GM18951 (cell line): ENCODE measurements at regions not wholly inside any gene's neighbourhood (a gene's known extent, or its start where the extent isn't known, plus 50 kb on each side); places are given as distances from the start of the nearest gene placed in this dataset.

Experiments
- POLR2A ChIP-seq: IDR thresholded peaks from 4 replicates; pipeline ENCODE4 v1.6.1; 2011; ENCODE audit warnings: mild to moderate bottlenecking; ENCODE audit not compliant: insufficient read length, insufficient read depth; ENCODE audit errors: extremely low read depth
- in situ Hi-C: fragments of 300-500 bp; cut with MboI; formaldehyde crosslinking; loops from one replicate; pipeline ENCODE4 v1.12.0; 2022; ENCODE audit warnings: low sequenced_read_pairs, mixed read lengths, inconsistent platforms; ENCODE audit not compliant: unreplicated experiment

DNA sequence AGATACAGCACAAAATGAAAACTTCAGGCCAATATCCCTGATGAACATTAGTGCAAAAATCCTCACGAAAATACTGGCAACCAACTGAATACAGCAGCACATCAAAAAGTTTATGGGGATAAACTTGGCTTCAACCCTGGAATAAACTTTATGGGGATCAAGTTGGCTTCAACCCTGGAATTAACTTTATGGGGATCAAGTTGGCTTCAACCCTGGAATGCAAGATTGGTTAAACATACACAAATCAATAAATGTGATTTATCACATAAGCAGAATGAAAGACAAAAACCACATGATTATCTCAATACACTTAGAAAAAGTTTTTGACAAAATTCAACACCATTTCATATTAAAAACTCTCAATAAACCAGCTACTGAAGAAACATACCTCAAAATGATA, 213.7 kb upstream of the DMRTA1 start:
- TF ChIP-seq POLR2A: no peak
- in situ Hi-C loops: loop anchor here (10.0 kb wide), 1 partner anchor 418 kb away; no protein-coding TSS in a partner anchor

DNA sequence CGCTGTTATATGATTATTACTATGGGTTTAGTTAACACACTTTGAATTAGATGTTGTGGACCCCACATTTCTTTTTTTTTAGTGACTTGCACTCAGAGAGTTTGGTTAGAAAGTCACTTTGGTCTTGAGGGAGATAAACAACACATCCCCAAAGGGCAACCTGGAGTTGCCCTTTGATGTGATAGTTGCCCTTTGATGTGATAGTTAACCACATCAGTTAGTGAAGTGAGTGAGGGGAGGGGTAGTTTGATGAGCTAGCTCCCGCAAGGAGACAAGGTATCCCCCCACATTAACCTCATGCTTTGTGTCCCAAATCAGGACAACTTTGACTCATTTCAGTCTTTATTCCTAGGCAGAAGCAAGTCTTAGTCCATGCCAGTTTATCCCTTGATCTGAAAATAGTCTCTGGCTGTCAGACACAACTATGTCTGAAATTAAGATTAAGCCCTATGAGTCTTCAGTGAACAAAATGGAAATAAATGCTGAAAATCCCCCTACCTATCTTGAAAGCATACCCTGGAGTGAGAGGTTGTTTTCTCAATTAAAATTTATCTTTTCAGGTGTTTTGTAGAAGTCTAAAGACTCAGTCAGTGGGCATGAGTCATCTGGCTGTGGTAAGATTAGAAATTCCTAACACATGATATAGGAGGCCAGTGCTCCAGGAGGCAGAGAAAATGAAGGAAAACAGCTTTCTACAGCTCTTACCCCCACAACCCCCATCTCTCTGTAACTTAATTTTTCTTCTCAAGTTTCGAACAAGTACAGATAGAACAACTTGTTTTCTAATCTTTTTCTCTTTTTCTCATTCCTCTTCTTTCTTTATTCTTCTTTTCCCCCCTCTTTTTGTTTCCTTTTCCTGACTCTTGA, 208.9 kb upstream of the DMRTA1 start:
- TF ChIP-seq POLR2A: no peak
- in situ Hi-C loops: loop anchor here (10.0 kb wide), 1 partner anchor 423 kb away; no protein-coding TSS in a partner anchor

DNA sequence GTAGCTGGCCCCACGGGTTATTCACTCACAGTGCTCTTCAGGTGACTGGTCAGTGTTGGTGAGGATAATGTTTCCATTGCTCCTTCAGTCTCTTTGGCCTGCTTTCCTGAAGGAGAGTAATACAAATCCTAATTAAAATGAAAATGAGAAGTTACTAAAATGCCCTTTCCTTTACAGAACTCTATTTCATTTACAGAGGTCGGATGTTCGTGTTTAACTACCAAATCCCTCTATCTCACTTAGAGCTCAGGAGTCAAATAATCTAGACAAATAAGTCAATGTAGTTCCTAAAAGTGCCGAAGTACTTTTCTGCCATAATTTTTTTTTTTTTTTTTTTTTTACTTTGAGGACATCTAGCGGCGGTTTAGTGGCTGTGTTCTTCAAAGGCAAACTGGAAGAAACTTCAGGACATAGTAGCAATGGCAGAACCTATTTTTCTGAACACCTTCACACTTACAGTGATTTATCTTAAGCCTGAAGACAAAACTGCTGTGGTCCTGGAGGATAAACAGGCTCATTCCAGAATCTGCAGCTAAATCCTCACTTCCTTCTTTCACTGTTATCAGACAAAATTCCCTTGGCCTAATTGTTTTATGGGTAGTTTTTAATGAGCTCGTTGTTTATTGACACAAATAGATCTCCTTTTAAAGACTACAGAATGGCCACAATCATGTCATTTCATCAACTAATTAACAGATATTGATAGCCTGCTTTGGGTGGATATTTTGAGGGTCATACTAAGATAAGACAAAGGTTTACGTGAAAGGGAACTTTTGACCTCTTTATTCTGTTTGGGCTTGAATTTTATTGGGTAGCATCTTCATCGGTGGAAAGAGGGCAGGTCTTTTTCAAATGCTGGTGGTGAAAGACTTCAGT, 207.6 kb upstream of the DMRTA1 start:
- in situ Hi-C loops: loop anchor here (10.0 kb wide), 1 partner anchor 424 kb away; no protein-coding TSS in a partner anchor
- TF ChIP-seq POLR2A: no peak

DNA sequence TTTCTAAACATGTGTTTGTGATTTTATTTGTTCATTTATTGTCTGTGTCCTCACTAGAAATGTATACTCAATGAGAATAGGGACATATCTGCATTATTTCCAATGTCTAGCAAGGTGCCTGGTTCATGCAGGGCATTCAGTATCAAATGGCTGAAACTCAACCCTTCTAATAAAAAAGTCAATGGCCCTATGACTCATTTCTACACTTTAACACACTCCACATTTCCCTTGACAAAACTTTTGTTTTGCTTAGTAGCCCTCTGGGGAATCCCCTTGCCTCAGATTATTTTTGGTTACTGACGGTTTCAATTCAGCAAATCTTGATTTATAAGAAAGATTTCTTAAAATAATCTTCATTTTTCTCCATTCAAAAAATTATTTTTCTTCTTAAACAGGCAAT, 206.0 kb upstream of the DMRTA1 start:
- in situ Hi-C loops: no loop called here

DNA sequence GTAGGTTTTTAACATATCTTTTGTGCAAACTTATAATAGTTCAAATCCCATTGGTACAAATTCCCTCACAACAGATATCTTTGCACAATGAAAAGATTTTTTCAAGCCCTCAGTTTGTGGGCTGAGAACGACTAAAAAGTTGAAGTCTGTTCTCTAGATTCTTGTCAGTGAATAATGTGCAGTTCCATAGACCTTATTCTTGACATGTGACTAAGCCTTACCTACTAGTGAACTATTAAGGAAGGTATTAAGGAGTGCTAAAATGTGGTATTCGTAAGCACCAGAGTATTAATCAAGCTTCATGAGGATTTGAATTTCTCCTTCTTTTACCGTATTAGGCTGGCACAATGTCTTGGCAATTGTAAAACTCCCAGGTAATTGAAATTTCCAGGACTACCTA, 205.6 kb upstream of the DMRTA1 start:
- TF ChIP-seq POLR2A: no peak

More for the DNA sequence above, 206.0 kb upstream of the DMRTA1 start:
- no peak for TF ChIP-seq POLR2A

DNA sequence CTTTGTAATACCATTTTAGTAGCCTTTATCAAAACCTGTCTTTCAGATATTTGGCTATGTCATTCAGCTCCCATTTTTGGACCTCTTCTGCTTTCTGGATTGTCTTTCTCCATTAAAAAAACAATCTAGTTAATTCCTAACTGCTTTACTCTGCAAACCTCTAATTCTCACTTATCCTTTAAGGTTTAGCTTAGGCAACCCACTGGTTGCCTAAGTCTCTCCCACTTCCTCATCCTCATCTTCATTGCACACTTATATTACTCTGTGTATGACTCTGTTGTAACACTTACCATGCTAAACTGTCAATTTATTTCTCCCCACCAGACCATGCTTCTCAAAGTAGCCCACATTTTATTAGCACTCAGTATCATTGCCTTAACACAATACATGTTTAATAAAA, 205.0 kb upstream of the DMRTA1 start:
- no peak for TF ChIP-seq POLR2A
- in situ Hi-C loops: no loop called here

More for the DNA sequence above, 205.6 kb upstream of the DMRTA1 start:
- in situ Hi-C loops: no loop called here

DNA sequence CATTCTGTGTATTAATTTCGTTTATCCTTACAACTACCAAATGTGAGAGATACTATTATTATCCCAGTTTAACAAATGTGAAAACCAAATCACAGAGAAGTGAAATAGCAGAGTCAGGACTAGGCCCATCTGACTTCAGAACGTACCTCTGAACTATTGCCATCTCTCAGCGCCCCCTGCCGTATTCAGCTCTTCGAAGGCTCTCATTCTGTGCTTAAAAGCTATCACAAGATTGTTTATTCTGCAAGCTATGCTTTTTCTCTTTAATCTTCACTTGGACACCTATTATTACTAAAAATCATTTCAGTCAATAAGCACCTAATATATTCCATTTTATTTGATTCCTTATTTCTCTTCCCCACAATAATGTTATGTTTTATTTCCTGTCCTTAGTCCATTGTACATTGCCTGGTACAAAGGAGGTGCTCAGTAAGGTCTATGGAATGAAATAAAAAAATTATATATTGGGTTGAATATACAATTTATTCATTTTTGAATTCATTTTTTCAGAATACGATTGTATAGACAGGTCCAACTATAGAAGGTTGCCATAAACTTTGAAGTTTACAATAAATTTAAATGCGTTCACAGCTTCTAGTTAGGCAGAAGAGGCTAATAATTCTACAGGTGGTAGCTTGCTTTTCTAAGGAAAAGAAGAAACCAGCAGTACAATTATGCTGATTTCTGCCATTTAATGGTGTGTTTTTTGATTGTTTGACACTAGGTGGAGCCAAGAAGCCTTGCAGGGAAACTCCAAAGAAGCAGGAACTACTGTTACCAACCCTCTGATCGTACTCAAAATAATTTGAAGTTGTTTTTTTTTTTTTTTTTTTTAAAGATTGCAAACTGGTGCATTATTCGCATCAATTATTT, 202.2 kb upstream of the DMRTA1 start:
- TF ChIP-seq POLR2A: no peak
- in situ Hi-C loops: no loop called here

DNA sequence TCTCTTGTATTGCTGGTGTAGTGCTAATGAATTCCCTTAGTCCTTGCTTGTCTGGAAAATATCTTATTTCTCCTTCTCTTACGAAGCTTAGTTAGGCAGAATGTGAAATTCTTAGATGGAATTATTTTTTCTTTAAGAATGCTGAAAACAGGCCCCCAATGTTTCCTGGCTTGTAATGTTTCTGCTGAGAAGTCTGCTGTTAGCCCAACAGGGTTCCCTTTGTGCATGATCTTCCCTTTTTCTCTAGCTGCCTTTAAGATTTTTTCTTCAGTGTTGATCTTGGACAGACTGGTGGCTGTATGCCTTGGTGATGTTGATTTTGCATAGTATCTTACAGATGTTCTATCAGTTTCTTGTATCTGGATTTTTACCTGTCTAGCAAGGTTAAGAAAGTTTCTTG, 191.3 kb upstream of the DMRTA1 start:
- TF ChIP-seq POLR2A: no peak
- in situ Hi-C loops: no loop called here

DNA sequence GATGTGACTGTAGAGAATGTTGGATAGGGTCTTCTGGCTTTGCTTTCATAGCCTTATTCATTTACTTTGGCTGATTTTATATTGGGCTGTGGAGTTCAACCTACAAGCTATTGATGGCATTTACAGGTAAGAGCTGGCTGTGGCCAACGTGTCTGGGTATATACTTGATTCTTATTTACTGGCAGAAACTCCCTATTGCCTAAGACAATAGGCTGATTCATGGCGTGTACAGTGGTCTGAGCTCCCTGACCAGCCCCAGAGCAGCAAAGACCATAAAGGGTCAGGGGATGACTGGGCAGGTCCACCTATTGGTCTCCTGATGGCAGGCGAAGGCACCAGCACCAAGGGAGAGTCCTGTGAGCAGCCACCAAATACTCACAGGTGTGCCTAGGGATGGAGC, 190.2 kb upstream of the DMRTA1 start:
- in situ Hi-C loops: no loop called here

DNA sequence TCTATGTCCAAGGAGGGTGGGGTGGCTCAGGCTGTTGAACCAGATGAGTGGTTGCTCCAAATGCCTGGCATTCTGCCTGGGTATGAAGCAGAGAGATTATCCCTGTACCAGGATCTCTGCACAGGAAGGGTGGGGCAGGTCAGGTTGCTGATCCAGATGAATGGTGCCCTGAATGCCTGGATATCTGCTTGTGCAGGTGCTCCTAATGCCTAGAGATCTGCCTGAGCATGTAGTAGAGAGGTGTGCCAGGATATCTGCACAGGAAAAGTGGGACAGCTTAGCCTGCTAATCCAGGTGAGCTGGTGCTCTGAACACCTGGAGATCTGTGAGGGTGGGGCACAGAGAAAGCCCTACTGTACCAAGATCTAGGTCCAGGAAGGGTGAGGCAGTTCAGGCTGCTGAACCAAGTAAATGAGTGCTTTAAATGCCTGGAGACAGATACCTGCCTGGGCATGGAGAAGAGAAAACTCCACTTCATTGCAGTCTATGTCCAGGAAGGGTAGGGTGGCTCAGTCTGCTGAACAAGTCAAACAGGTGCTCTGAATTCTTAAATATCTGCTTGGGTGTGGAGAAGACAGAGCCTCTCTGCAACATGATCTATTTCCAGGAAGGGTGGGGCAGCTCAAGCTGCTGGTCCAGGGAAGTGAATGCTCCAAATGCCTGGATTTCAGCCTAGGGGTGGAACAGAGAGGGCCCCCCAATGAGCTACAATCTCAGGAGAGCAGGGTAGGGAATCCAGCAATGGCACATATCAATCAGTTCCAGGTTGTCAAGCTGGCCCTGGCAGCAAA, 189.4 kb upstream of the DMRTA1 start:
- in situ Hi-C loops: no loop called here
- TF ChIP-seq POLR2A: no peak

More for the DNA sequence above, 190.2 kb upstream of the DMRTA1 start:
- no peak for TF ChIP-seq POLR2A

DNA sequence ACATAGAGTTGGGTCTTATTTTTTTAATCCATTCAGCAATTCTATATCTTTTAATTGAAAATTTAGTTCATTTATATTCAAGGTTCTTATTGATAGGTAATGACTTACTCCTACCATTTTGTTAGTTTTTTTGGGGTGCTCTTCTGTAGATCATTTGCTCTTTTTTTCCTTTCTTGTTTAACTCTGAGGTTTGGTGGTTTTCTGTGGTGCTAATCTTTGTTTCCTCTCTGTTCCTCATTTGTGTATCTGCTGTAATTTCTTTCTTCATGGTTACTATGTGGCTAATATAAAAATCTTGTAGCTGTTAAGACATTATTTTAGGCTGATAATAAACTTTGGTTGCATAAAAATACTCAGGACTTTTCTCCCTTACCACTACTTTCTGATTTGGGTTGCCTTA, 181.6 kb upstream of the DMRTA1 start:
- in situ Hi-C loops: no loop called here
- TF ChIP-seq POLR2A: no peak

DNA sequence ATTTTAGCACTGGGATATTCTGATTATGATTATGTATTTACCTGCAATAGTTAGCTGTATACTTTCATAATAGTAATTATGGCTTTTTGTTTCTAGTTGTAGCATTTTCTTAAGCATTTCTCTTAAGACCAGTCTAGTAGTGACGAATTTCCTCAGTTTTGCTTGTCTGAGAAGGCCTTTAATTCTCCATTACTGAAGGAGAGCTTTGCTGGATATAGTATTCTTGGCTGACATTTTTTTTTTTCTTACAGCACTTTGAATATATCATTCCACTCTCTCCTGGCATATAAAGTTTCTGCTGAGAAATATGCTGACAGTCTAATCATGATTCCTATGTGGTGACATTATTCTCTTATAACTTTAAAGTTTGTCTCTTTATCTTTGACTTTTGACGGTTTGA, 181.1 kb upstream of the DMRTA1 start:
- in situ Hi-C loops: no loop called here

More for the DNA sequence above, 181.1 kb upstream of the DMRTA1 start:
- no peak for TF ChIP-seq POLR2A
